NCI-H748 treated with DMSO at 0.1 percent for 48 hours (cell line): ENCODE measurements at regions not wholly inside any gene's neighbourhood (a gene's known extent, or its start where the extent isn't known, plus 50 kb on each side); places are given as distances from the start of the nearest gene placed in this dataset.

ENCODE experiments used
- DNase-seq: peaks from one replicate; lab custom pipeline; 2025; lab: John Stamatoyannopoulos, UW

GRCh38 chr11:32316858-32317642 is 118.3 kb downstream of the WT1 start:
- DNase-seq = peak; percentile 11

DNA sequence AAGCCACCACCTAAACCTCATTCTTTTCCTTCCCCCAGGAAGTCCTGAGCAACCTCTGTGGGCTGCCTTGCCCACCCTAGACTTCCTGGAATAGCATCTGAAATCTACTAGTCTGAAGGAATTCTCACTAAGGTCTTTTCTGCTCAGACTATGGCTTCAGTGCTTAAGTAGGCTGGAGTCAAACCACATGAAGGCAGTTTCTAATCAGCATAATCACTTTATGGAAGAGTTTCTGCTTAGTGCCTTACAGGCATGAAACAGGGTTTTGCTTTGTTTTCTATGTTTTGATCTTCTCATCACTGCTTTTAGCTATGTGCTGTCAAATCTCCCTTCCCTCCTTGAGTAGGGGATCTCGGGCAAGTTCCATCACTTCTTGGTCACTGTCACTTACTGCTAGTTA is 117.7 kb downstream of the WT1 start:
- no peak for DNase-seq

DNA sequence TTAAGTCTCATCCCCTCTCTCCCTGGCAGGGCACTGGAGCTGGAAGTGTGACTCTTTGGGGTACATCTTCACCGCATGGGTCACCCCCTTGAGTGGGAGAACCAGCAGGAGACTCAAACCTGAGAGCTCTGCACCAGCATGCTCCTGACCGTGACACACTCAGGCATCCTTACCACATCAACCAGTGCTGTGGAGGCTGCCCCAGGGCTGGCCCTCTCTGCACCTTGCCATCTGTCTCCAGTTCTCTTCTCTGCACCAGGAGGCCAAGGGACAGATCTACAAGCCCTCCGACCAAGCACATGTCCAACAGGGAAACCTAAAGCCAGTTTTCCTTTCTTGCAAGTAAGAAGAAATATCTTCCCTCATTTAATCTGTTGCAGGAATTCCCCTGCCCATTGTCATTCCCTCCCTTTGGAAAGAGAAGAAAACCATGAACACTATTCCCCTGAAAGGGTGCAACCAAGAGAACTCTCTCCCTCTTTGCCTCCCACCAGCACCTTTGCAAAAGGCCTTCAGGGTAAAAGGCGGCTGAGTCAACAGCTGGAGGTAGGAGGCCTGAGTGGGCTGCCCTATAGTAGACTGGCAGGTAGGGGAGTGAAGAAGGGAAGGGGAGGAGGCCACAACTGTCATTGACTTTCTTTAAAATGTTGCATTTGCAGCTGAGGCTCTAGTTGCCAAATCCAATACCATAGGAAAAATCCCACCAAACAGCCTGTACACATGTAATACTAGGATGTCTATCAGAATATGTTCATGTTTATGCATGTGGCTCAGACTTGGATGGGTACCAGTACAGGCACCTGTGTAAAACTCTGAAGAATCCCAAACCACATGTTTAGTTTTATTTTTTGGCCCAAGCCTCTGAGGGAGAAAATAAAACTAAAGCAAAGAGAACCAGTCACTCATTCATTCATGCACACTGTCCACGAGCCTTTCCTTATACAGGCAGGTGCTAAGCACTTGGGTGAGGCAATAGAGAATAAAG is 117.0 kb downstream of the WT1 start:
- no peak for DNase-seq

DNA sequence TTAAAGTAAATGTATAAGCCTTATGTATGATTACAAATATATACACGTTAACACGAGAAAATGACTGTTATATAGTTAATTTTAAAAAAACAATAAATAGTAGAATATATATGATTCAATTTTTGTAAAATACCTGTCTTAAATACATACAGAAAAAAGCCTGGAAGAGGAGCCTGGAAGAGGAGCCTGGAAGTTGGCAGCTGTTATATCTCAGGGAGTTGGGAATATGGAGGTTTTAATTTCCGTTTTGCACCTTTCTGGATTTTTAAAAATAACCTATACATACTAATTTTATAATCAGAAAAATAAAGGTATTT is 111.6 kb downstream of the WT1 start:
- no peak for DNase-seq

DNA sequence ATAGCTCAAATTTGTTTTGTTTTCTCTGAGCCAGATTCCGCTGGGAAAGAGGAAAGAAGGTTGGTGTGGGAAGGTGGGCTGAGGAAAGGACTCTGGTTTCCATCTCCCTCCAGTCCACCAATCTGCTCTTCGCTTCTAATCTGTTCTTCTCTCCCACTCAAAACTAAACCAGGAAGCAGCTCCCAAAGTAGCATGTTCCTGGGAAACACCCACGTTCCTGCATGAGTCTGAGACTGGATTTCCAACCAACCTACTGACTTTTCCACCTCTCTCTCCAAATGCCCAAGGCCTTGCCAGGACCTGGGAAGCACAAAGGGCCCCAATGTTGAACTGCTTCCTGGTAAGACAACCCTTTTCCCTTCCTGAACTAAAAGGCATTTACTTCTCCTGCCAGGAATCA is 110.2 kb downstream of the WT1 start:
- DNase-seq = no peak

DNA sequence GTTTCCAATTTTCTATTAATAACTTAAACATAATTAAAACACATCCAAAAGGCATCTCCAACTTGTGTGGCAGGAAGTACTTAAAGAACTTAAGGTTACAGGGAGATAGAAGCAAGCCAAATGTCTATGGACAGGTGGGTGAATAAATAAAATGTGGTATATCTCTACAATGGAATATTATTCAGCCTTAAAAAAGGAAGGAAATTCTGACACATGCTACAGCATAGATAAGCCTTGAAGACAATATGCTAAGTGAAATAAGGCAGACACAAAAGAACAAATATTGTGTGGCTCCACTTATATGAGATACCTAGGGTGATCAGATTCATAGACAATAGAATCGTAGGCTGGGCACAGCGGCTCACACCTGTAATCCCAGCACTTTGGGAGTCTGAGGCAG is 109.6 kb downstream of the WT1 start:
- DNase-seq = no peak

DNA sequence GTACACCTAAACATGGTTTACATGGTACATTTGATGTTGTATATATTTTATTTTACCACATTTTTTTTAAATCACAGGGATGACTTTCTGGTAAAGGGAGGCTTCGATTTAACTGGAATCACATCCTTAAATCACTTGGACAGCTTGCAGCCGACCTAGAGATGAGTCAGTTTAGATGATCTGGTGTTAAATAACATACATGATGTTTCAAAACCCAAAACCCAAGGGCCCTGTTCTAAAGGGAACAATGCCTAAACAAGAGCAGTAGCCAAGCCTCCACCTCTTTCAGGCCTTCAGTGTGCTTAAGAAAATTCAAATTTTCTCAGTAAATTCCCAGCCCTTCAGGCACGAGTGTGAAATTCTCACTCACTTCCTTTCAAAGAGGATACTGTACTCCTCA is 108.8 kb downstream of the WT1 start:
- DNase-seq = no peak

GRCh38 chr11:32328392-32328791 is 106.9 kb downstream of the WT1 start:
- no peak for DNase-seq

DNA sequence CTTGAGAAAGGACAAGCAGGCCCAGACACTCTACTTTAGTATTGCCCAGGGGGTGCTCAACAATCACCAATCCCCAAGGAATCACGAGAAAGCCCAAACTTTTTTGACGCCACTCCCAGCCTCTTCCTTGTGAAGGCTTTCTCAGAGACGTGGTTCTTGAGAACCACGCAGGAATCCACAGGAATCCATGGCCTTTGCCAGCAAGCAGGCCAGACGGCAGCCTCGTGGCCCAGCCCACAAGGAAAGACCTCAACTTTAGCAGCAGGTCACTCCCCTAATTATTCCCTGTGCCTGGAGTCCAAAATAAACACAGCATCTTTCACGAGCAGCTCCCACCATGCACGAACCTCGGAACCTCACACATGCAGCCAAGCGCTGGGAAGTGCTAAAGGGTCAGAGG is 104.2 kb downstream of the WT1 start:
- no peak for DNase-seq

- no peak for DNase-seq
Observed at GRCh38 chr11:32331792-32332191, 103.5 kb downstream of the WT1 start.

GRCh38 chr11:32332990-32333319 is 102.4 kb downstream of the WT1 start:
- no peak for DNase-seq

DNA sequence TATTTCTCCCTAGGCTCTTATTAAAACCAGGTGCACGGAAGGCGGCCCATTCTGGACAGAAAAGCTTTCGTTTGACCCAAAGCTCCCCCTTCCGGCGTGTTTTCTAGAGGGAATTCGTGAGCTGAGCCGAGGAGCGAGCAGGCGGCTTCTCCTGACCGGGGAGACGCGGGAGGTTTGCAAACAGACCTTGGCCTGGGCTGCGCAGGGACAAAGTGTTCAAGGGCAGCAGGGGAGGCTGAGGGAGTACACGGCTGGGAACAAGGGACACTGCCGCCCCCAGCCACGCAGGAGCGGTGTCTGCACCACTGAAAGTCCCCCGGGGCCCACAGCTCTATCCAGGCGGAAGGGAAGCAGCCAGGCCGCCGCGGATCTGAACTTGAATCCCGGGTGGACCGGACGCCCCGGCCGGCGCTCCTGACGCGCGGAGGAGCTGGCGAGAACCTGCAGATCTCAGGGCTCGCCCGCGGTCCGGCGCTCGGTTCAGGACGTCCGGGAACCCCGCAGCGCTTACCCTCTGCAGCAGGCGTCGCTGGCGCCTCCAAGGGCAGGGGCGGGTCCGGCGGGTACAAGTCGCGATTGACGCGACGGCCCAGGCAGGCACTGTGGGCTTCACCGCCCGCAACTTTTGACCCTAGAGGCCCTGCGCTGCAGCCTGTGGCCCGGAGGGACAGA is 101.9 kb downstream of the WT1 start:
- no peak for DNase-seq

- DNase-seq = no peak
Observed at GRCh38 chr11:32334822-32335221, 100.5 kb downstream of the WT1 start.
